Pulmonary artery endothelial cell (primary cell): ENCODE measurements at regions not wholly inside any gene's neighbourhood (a gene's known extent, or its start where the extent isn't known, plus 50 kb on each side); places are given as distances from the start of the nearest gene placed in this dataset.
A peak's percentile ranks its signal among the peaks of the same experiment; 100 is the strongest.

Source experiments
- DNase-seq: peaks from one replicate; pipeline ENCODE4 v3.0.0-alpha.2; 2011; ENCODE audit warnings: low read depth, low spot score

DNA sequence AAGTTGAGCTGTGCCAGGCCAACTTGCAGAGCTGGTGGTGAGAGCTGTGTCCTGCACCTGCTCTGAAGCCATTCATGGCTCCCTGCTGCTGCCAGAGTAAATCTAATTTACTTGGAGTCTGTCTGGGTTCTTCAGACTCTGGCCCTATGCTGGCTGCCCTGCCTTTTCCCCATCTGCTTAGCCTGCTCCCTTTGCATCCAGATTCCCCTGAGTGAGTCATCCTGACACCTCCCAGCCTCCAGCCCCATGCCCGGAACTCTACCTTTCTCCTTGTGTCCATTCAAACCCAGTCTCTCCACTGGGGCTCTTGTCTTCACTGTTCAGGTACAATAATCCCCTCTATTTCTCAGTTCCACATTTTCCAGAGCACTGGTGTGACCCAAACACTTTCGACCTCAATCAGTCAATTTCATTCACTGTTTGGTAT is 434.4 kb upstream of the ZMIZ1 start:
- DNase-seq: no peak

- no peak for DNase-seq
Observed at GRCh38 chr10:78634835-78635234, 433.9 kb upstream of the ZMIZ1 start.

GRCh38 chr10:78639629-78640028 is 429.1 kb upstream of the ZMIZ1 start:
- no peak for DNase-seq

DNA sequence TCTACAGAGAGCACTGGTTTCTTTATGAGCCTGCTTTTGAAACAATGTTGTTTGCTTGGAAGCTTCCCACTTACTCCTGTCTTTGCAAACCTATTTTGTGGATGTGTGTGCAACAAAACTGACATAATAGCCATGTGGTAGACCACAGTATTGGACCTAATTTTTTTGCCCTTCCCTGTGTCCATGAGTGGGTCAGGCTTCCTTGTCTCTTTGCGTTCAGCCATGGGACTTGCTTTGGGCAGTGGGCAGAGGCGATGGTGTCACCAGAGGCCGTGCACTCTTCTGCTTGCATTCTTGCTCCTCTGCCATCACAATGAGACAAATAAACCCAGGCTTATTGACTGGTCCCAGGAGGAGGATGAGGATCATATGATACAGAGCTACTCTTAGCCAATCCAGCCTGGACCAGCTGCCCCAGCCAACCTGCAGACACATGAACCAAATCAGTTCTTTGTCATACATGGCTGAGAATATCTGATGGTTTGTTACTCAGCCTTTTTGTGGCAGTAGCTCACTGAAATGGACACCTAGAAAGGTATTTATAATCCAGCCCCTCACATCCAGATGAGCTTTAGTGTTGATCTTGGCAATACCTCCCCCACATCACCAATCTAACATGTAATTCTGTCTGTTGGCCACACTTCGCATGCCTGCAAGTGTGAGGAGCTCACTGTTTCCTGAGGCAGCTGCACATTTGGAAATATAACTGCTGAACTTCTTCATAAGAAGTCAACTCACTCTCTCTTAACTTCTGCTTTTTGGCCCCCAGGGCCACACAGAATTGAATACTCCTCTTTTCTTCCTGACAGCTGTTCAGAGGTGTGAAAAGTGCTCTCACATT is 427.8 kb upstream of the ZMIZ1 start:
- DNase-seq: no peak

- DNase-seq: no peak
Observed at GRCh38 chr10:78641693-78642092, 427.1 kb upstream of the ZMIZ1 start.

DNA sequence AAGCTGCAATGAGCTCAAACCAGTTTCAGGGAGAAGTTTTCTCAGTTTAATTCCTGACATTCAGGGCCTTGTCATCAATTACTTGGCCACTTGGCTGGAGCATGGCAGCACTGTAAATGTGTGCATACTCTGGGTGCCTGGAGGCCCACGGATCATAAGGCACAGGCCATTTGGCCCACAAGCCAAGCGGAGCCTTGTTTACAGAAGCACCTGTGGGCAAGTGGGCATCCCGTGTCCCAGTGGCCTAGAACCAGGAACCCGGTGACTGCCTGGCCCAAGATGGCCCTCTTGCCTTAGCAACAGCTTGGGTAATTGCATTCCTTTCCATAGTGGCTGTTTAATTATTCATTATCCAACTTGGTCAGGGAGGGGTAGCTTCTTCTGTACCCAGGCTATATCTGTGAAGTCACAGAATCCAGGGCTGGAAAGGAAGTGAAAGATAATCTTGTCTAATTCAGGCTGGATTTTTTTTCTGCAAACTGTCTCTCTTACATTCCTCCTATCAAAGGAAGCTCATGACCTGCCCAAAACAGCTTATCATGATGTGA is 426.4 kb upstream of the ZMIZ1 start:
- no peak for DNase-seq

DNA sequence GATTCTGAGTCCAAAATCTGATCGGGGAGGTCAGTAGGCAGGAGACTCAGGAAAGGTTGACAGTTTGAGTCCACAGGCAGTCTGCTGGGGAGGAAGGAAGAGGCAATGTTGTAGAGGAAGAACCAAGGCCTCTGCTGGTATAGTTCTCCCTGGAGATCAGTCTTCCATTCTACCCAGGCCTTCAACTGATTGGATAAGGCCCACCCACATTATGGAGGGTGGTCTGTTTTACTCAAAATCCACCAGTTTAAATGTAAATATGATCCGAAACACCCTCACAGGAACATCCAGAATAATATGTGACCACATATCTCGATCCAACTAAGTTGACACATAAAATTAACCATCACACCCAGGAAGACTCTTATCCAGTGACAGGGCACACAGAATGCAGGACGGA is 425.3 kb upstream of the ZMIZ1 start:
- DNase-seq: no peak

DNA sequence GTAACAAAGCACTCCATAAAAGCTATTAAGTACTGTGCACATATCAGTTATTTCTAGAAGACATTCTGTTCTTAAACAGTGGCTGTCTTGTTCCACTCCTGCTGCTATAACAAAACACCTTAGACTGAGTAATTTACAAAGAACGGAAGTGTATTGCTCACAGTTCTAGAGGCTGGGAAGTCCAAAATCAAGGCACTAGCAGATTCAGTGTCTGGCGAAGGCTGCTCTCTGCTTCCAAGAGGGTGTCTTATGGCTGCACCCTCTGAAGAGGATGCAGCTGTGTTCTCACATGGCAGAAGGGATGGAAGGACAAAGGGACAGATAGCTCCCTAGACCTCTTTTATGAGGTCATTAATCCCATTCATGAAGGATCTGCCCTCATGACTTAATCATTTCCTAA is 424.2 kb upstream of the ZMIZ1 start:
- no peak for DNase-seq

GRCh38 chr10:78645169-78645686 is 423.5 kb upstream of the ZMIZ1 start:
- no peak for DNase-seq

- no peak for DNase-seq
Observed at GRCh38 chr10:78645975-78646374, 422.8 kb upstream of the ZMIZ1 start.

DNA sequence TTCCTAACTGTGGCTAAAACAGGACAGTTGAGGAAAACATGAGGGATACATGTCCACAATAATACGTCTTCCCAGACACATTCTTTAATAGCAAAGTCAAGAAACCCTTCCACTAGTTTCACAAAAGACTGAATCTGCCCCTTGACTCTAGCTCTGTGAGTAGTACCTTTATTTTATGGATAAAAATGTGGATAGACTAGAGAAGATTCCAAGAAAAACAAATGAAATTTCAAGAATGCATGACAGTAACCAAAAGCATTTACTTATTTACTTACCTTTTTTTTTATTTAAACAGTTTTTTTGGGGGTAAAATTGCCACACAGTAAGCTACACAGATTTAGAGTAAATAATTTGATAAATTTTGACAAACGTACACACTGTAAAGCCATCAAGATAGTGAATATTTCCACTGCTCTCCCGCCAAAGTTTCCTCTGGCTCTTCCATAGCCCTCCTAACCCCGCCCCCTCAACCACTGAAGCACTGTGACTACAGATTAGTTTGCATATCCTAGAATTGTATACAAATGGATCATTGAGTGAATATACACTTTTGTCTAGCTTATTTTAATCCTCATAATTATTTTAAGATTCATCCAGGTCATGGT is 420.4 kb upstream of the ZMIZ1 start:
- no peak for DNase-seq

DNA sequence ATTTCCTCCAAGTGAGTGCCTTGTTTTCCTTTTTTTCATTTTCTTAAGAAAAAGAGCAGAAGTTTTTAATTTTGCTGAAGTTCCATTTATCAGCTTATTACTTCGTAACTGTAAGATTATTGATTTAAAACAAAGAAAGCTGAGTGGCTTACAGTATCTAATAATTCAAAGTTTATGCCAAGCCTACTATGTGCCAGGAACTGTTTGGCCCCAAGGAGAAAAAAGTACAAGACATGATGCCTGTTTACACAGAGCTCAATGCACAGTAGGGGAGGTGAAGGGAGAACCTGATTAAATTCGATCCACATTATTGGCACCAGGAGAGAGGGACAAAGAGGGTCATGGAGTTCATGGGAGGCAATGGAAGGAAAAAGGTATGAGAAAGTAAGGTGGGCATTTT is 419.3 kb upstream of the ZMIZ1 start:
- DNase-seq: no peak

DNA sequence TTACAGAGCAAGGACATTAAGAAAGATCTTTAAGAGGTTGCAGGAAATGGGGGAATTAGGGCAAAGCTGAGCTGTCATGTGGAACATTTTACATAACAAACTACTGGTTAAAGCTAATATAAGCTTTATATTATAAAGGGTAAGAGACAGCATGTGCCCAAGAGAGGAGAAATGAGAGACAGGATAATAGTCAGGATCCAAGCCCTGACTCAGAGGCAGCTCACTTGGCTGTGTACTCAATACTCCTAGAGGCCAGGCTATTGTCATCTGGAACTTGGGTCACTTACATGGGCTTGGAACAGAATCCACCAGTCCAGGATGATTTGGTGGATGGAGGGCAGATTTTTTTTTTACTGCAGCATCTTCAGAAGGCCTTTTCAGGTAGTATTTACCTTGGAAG is 418.6 kb upstream of the ZMIZ1 start:
- no peak for DNase-seq

DNA sequence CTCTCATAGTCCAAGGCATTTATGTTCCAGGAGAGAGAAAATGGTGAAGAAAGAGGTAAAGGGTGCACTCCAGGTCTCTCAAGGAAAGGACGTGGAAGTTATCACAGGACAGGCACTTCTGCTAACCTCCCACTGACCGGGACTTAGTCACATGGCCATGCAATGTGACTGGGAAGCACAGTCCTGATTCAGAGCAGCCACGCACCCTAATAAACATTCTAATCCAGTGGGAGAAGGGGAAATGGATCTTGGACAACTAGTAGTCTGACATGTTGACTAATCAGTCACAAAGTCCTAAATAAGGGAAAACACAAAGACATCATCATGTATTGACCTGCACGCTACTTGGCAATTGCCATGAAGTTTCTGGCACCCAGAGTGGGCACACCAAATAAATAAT is 417.5 kb upstream of the ZMIZ1 start:
- no peak for DNase-seq

GRCh38 chr10:78653555-78653954 is 415.2 kb upstream of the ZMIZ1 start:
- DNase-seq: no peak

GRCh38 chr10:78654047-78654590 is 414.6 kb upstream of the ZMIZ1 start:
- no peak for DNase-seq

GRCh38 chr10:78655979-78656378 is 412.8 kb upstream of the ZMIZ1 start:
- DNase-seq: no peak

DNA sequence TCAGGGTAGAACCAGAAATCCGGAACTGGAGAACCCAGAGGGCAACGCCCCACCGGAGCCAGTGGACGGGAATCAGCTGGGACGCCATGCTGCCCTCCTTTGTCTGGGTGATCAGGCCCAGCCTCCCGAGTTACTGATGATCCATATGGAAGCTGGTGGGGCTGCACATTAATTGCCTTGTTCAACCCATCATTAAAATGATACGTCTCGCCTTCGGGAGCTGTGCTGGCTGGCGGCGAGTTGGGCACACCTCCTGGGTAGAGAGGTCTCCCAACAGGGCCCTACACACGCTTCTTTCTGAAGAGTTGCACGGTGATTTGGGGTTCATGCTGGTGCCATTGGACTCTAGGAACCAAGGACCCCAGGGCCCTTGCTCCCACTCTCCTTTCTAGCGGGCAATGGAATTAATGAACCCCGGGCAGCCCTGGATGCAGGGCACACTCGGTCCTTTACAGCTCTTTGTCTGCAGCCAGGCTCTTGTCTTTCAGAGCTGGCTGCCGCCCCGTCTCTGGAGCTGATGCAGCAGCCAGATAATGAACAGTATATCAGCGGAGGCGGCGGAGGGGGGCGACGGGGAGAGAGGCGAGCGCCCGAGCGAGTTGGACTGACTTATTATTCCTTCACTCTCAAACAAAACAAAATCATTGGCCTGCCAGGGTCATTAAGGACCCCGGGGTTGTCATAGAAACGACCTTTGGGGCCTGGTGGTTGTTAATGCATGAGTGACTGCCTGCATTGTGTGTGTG is 412.2 kb upstream of the ZMIZ1 start:
- DNase-seq: no peak

DNA sequence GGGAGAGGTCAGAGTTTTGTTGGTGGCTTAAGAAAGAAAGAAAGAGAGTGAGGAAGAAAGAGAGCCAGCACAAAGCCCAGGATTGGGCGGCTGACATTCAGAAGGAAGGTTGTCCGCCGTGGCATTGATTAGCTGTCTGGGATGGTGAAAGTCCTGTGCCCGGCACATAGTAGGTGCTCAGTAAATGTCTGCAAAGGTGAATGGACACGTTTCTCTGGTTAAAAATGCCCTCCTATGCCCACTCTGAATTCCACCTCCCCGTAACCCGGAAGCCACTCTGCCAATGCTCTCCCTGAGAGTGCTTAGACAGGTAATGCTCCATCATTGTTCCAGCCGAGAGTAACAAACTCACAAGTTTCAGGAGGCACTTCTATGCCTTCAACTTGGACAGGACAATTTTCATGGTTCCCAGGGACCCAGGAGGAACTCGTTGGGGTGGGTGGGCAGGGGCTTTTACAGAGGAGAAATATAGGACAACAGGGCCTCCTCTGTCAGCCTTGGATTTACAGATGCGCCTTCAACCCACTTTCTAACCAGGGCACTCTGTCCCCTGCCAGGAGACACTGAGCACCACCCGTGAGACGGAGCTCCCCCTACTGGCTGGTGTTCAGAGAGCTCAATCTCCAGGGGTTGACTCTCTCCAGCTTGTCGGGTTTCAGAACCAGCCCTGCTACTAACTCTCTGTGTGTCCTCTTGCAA is 411.5 kb upstream of the ZMIZ1 start:
- peak; percentile 11 for DNase-seq

GRCh38 chr10:78657862-78658165 is 411.0 kb upstream of the ZMIZ1 start:
- no peak for DNase-seq
